ENCODE measurements at regions not wholly inside any gene's neighbourhood (a gene's known extent, or its start where the extent isn't known, plus 50 kb on each side); places are given as distances from the start of the nearest gene placed in this dataset.

- H3K36me3 Mint-ChIP-seq, result no peaks in the 10 kb centered on the region
- H3K9me3 ChIP-seq, result no peaks in the 10 kb centered on the region
- no CpG with 5 or more reads among the region's 2 CpGs for WGBS (ENCODE audit: insufficient coverage)
- no peak for DNase-seq
- ATAC-seq (replicated peaks in 1 of 4), result no peak
- H3K9me3 Mint-ChIP-seq, result no peaks in the 10 kb centered on the region
- H3K27ac Mint-ChIP-seq, result peak overlapping the region in 1 of 2 donors; percentile 9
- no peaks in the 10 kb centered on the region for H3K27me3 Mint-ChIP-seq
- no peaks in the 10 kb centered on the region for H3K36me3 ChIP-seq (ENCODE audit: control insufficient read depth in 2 of 2, extremely low read depth in 1 of 2, insufficient read depth in 1 of 2, low read length in 1 of 2)
- peaks cover 0 to 2% of the 10 kb centered on the region in 2 experiments for H3K4me1 ChIP-seq (ENCODE audit: control insufficient read depth in 1 of 2, extremely low read depth in 1 of 2, insufficient read depth in 2 of 2, low read length in 2 of 2)
- POLR2A ChIA-PET, result no interaction called here
- no peaks in the 10 kb centered on the region for H3K27me3 ChIP-seq (replicated peaks in 1 of 2; ENCODE audit: control insufficient read depth in 2 of 2, extremely low read depth in 1 of 2, insufficient read depth in 2 of 2, low read length in 1 of 2)
- H3K4me3 ChIP-seq (ENCODE audit: control insufficient read depth in 1 of 2, extremely low read depth in 1 of 2, low read length in 1 of 2), result no peak overlapping the region
- H3K27ac ChIP-seq (ENCODE audit: low read length), result no peak overlapping the region
- CTCF ChIA-PET, result interaction anchor here in 1 of 2 donors (0.6 to 1.7 kb wide), 2 partner anchors 15 to 177 kb away, joined by 3 to 5 read pairs; no protein-coding TSS in a partner anchor
- no peak overlapping the region for H3K4me3 Mint-ChIP-seq
- peaks cover 0 to 15% (median 3%) of the 10 kb centered on the region in 3 donors for H3K4me1 Mint-ChIP-seq
Measured at GRCh38 chr7:106720641-106721040, 59.7 kb upstream of the CCDC71L start.

DNA sequence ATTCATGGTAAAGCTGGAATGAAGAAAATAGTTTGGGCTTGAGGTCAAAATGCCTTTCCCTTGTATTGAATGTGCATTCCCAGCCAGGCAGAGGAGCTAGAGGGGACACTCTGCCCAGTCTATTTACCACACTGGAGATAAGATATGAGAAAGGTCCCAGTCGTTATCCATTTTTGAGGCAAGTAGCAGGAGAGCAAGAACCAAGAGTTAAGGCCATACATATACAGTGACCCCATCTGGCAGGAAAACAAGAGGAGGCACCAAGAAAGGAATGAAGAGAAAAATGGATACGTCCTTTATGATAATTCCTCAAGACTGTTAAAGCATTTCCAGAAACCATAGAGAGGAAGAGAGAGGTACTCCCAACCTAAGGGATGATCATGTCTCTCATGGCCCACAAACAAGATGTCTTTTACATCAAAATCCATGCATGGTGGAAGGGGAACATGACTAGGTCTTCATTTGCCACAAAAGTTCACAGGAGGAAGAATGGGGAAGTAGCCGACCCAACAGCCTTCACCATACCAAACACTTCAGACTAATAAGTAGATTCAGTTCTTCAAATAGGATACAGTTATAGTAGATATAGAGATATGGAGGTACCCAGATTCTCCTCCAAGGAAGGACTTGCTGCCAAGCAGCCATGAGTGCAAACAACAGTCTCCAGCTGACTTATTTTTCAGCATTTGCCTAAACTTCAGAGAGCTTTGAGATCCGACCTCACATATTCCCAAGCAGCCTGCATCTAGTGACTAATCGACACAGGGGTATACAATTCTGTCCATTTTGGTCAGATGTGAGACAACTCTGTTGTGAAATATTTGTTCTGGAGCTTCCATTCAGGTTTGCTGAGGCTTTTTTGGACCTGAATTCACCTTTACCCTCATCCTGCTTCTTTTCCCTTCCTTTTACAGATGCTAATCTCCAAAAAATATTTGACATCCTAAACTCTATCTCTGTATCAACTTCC, 61.1 kb upstream of the CCDC71L start:
- POLR2A ChIA-PET, result no interaction called here
- peaks cover 0 to 15% (median 3%) of the 10 kb centered on the region in 3 donors for H3K4me1 Mint-ChIP-seq

DNA sequence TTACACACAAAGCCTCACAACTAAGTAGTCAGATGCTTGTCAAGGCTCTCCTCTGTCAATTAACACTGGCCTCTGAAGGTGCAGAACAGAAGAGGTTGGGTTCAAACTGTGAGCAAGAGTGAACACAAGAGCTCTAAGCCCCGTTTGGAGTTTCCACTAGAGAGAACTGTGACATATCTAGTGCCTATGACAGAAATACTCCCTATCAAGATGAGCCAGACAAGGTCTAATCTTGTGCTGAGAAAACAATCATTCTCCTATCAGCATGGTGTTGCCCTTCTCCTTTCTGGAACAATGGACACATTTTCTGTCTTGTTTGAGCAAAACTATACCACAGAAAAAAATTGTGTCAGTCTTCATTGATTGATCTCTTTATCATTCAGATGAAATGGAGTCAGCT, 62.4 kb upstream of the CCDC71L start:
- Histone ChIP-seq H3K36me3 (ENCODE audit: control insufficient read depth in 2 of 2, extremely low read depth in 1 of 2, insufficient read depth in 1 of 2, low read length in 1 of 2) (no peaks in the 10 kb centered on the region), H3K4me1 (ENCODE audit: control insufficient read depth in 1 of 2, extremely low read depth in 1 of 2, insufficient read depth in 2 of 2, low read length in 2 of 2) (peaks cover 0 to under 1% of the 10 kb centered on the region in 2 experiments), H3K27ac (ENCODE audit: low read length) (no peak overlapping the region), H3K27me3 (replicated peaks in 1 of 2; ENCODE audit: control insufficient read depth in 2 of 2, extremely low read depth in 1 of 2, insufficient read depth in 2 of 2, low read length in 1 of 2) (no peaks in the 10 kb centered on the region), H3K4me3 (ENCODE audit: control insufficient read depth in 1 of 2, extremely low read depth in 1 of 2, low read length in 1 of 2) (no peak overlapping the region), H3K9me3 (no peaks in the 10 kb centered on the region)
- 80% methylated on average over 1 of the region's 1 CpG for WGBS (ENCODE audit: insufficient coverage)
- ChIA-PET POLR2A (no interaction called here), CTCF (interaction anchor here in 1 of 2 donors (0.6 kb wide), 1 partner anchor 289 kb away, joined by 9 read pairs; no protein-coding TSS in a partner anchor)
- Mint-ChIP-seq H3K27me3 (no peaks in the 10 kb centered on the region), H3K4me1 (peaks cover 0 to 15% (median 3%) of the 10 kb centered on the region in 3 donors), H3K4me3 (no peak overlapping the region), H3K36me3 (no peaks in the 10 kb centered on the region), H3K9me3 (no peaks in the 10 kb centered on the region), H3K27ac (no peak overlapping the region)
- ATAC-seq (replicated peaks in 1 of 4) (no peak), DNase-seq (no peak)

More for the DNA sequence above, 61.1 kb upstream of the CCDC71L start:
- no peak overlapping the region for H3K4me3 ChIP-seq (ENCODE audit: control insufficient read depth in 1 of 2, extremely low read depth in 1 of 2, low read length in 1 of 2)
- H3K27ac Mint-ChIP-seq, result no peak overlapping the region
- DNase-seq (no peak), ATAC-seq (replicated peaks in 1 of 4) (no peak)
- H3K4me1 ChIP-seq (ENCODE audit: control insufficient read depth in 1 of 2, extremely low read depth in 1 of 2, insufficient read depth in 2 of 2, low read length in 2 of 2), result peaks cover 0 to 2% of the 10 kb centered on the region in 2 experiments
- CTCF ChIA-PET, result interaction anchor here in 1 of 2 donors (0.6 kb wide), 2 partner anchors 9 to 374 kb away, joined by 3 read pairs; no protein-coding TSS in a partner anchor
- no peak overlapping the region for H3K4me3 Mint-ChIP-seq
- no peak overlapping the region for H3K27ac ChIP-seq (ENCODE audit: low read length)
- H3K27me3 ChIP-seq (replicated peaks in 1 of 2; ENCODE audit: control insufficient read depth in 2 of 2, extremely low read depth in 1 of 2, insufficient read depth in 2 of 2, low read length in 1 of 2), result no peaks in the 10 kb centered on the region
- H3K36me3 ChIP-seq (ENCODE audit: control insufficient read depth in 2 of 2, extremely low read depth in 1 of 2, insufficient read depth in 1 of 2, low read length in 1 of 2), result no peaks in the 10 kb centered on the region
- H3K9me3 Mint-ChIP-seq, result no peaks in the 10 kb centered on the region
- no peaks in the 10 kb centered on the region for H3K36me3 Mint-ChIP-seq
- no peaks in the 10 kb centered on the region for H3K9me3 ChIP-seq
- WGBS (ENCODE audit: insufficient coverage), result no CpG with 5 or more reads among the region's 5 CpGs
- no peaks in the 10 kb centered on the region for H3K27me3 Mint-ChIP-seq

GRCh38 chr7:106729720-106730385, 68.9 kb upstream of the CCDC71L start:
- DNase-seq (no peak), ATAC-seq (replicated peaks in 1 of 4) (no peak)
- Mint-ChIP-seq H3K4me3 (no peak overlapping the region), H3K9me3 (no peaks in the 10 kb centered on the region), H3K27me3 (no peaks in the 10 kb centered on the region), H3K36me3 (no peaks in the 10 kb centered on the region), H3K27ac (peak overlapping the region in 1 of 2 donors; percentile 62), H3K4me1 (peaks cover 16 to 27% (median 22%) of the 10 kb centered on the region in 3 donors)
- POLR2A ChIA-PET, result no interaction called here
- no peaks in the 10 kb centered on the region for H3K27me3 ChIP-seq (replicated peaks in 1 of 2; ENCODE audit: control insufficient read depth in 2 of 2, extremely low read depth in 1 of 2, insufficient read depth in 2 of 2, low read length in 1 of 2)
- no peak overlapping the region for H3K27ac ChIP-seq (ENCODE audit: low read length)
- H3K9me3 ChIP-seq, result no peaks in the 10 kb centered on the region
- WGBS (ENCODE audit: insufficient coverage), result no CpG with 5 or more reads among the region's 2 CpGs
- H3K4me1 ChIP-seq (ENCODE audit: control insufficient read depth in 1 of 2, extremely low read depth in 1 of 2, insufficient read depth in 2 of 2, low read length in 2 of 2), result peaks cover 0 to 10% of the 10 kb centered on the region in 2 experiments
- H3K4me3 ChIP-seq (ENCODE audit: control insufficient read depth in 1 of 2, extremely low read depth in 1 of 2, low read length in 1 of 2), result no peak overlapping the region
- CTCF ChIA-PET, result no interaction called here
- no peaks in the 10 kb centered on the region for H3K36me3 ChIP-seq (ENCODE audit: control insufficient read depth in 2 of 2, extremely low read depth in 1 of 2, insufficient read depth in 1 of 2, low read length in 1 of 2)

GRCh38 chr7:106731187-106731586, 70.2 kb upstream of the CCDC71L start:
- DNase-seq, result peak in 1 of 35 experiments; percentile 16
- no peaks in the 10 kb centered on the region for H3K36me3 Mint-ChIP-seq
- no peaks in the 10 kb centered on the region for H3K9me3 Mint-ChIP-seq

More at GRCh38 chr7:106731187-106731586, 70.2 kb upstream of the CCDC71L start:
- H3K4me1 ChIP-seq (ENCODE audit: control insufficient read depth in 1 of 2, extremely low read depth in 1 of 2, insufficient read depth in 2 of 2, low read length in 2 of 2), result peaks cover 0 to 10% of the 10 kb centered on the region in 2 experiments
- Mint-ChIP-seq H3K27me3 (no peaks in the 10 kb centered on the region), H3K27ac (no peak overlapping the region), H3K4me3 (peak overlapping the region in 1 of 3 donors; percentile 28), H3K4me1 (peaks cover 16 to 28% (median 22%) of the 10 kb centered on the region in 3 donors)
- ChIA-PET CTCF (interaction anchor here (0.6 to 1.1 kb wide), 3 partner anchors 9 to 951 kb away, joined by 3 read pairs; no protein-coding TSS in a partner anchor), POLR2A (interaction anchor here in 1 of 2 donors (0.6 kb wide), 2 partner anchors 411 to 417 kb away, joined by 3 to 4 read pairs; no protein-coding TSS in a partner anchor)
- H3K9me3 ChIP-seq, result no peaks in the 10 kb centered on the region
- no CpG with 5 or more reads among the region's 5 CpGs for WGBS (ENCODE audit: insufficient coverage)
- ATAC-seq (replicated peaks in 1 of 4), result no peak
- no peak overlapping the region for H3K27ac ChIP-seq (ENCODE audit: low read length)
- H3K4me3 ChIP-seq (ENCODE audit: control insufficient read depth in 1 of 2, extremely low read depth in 1 of 2, low read length in 1 of 2), result no peak overlapping the region
- H3K36me3 ChIP-seq (ENCODE audit: control insufficient read depth in 2 of 2, extremely low read depth in 1 of 2, insufficient read depth in 1 of 2, low read length in 1 of 2), result no peaks in the 10 kb centered on the region
- H3K27me3 ChIP-seq (replicated peaks in 1 of 2; ENCODE audit: control insufficient read depth in 2 of 2, extremely low read depth in 1 of 2, insufficient read depth in 2 of 2, low read length in 1 of 2), result no peaks in the 10 kb centered on the region
